ENCODE measurements at regions not wholly inside any gene's neighbourhood (a gene's known extent, or its start where the extent isn't known, plus 50 kb on each side); places are given as distances from the start of the nearest gene placed in this dataset.
"Not testable (repeated sequence)": the region's sequence is repeated elsewhere in the genome, so short reads cannot be mapped to it uniquely, and the experiment has no call there.

GRCh38 chr2:58447586-58447985 is 206.5 kb upstream of the FANCL start:
- no peak for DNase-seq (ENCODE audit: low read depth in 1 of 2, low spot score in 1 of 2)

DNA sequence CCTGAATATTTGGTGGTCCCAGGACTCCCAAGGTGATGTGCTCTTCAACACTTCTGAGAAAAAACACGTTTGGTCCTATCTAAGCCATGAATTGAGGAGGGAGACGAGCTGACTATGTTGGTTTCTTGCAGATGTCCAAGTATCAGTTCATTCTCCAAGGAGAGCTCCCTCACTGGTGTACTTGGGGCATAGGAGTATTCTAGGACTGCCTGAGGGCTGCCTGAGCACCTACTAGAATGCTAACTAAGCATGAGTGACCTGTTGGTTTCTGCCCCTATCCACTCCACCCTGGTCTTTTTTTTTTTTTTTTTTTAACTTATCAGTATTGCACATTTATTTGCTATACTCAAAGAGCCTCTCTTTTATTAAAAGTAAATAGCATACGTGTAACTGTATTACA is 200.5 kb upstream of the FANCL start:
- DNase-seq (ENCODE audit: low read depth in 1 of 2, low spot score in 1 of 2): no peak

DNA sequence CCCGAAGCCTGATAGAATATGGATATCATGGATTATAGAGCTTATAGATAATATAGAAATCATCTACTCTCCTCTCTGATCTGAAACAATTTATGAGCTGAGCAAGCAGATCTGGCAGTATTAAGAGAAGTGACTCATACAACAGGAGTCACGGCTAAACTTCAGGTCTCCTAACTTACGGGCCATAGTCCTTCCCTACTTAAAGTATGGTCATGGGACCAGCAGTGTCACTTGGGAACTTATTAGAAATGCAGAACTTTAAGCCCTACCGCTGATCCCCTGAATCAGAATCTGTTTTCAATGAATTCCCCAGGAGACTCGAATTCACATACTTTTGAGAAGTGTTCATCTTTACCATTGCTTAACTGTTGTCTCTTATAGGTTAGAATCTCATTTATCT is 195.7 kb upstream of the FANCL start:
- no peak for DNase-seq (ENCODE audit: low read depth in 1 of 2, low spot score in 1 of 2)

GRCh38 chr2:58435246-58435645 is 194.1 kb upstream of the FANCL start:
- no peak for DNase-seq (ENCODE audit: low read depth in 1 of 2, low spot score in 1 of 2)

DNA sequence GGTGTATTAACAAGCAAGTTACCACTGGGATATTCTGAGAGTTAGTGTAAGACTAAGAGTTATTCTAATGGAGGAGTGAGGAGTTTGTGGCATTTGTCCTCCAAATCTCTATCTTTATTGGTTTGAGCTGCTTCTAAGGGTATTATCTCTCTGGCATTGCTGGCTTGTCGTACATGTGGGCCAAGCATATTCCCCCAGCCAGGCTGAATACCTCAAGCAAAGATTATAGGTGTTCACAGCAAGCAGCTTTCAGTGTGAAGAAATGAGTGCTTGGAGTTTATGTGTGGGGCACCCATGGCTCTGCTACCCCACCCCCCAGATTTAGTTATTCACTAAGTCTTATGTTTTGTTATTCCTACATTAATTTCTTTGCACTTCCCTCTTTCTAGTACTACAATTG is 193.6 kb upstream of the FANCL start:
- DNase-seq (ENCODE audit: low read depth in 1 of 2, low spot score in 1 of 2): no peak

GRCh38 chr2:58432491-58433170 is 191.5 kb upstream of the FANCL start:
- no peak for DNase-seq (ENCODE audit: low read depth in 1 of 2, low spot score in 1 of 2)

DNA sequence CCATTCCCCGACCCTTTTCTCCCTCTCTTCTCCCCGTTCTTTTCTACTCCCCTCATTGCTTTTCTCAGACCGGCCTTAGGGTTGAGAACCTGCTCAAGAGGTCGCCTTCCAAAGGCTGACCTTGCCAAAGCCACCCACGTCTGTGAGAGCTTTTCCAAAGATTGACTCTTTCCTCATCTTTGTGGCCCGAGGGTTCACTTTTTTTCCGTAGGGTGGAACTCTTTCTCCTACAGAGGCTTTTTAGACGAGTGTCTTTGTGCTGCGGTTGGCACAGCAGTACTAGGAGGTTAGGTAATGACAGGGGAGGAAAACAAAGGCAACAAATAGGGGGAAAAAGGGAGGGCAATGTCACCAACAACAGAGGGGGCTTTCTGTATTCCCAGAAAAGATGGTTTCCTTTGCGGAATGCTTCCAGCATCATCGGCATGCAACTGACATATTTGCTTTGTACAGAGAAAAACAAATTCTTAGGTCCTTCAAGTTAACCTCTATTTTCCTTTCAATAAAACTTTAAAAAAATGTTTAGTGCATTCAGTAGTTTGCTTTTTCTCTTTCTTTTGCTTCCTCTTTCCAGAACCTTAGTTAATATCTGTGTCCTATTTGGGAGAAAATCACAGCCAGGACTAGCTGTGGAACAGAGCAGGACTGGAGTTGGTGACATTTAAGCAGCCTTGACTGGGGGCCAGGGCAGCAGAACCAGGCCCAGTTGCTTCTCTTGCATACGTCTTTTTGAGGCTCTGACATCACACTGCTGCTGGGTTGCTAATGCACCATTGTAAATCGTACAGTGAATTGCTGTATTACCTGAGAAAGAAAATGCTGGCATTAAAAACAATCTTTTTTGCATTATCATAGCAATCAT is 188.1 kb upstream of the FANCL start:
- no peak for DNase-seq (ENCODE audit: low read depth in 1 of 2, low spot score in 1 of 2)

GRCh38 chr2:58428096-58429013 is 187.2 kb upstream of the FANCL start:
- no peak for DNase-seq (ENCODE audit: low read depth in 1 of 2, low spot score in 1 of 2)

DNA sequence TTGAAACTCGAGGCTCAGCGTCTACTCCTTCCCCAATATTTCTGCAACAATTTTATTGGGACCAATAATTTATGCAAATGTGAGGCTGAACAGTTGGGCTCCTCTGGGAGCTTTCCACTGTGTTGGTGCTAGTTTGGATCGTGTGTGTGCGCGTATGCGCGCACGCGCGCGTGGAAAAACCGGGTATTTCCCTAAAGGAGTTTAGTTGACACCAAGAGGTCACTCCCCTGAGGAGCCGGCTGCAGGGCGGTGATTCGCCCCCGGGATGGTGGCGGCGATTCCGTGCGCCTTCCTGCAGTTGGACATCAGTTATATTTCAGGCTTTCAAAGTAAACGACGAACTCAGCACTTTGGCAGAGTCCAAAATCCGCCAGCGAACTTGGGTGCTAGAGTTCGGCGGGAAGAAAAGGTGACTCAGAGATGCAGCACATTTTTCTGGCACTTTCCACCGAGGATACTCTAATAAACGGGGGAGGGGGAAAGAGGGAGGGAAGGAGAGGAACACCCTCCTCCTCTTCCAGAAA is 186.5 kb upstream of the FANCL start:
- DNase-seq (ENCODE audit: low read depth in 1 of 2, low spot score in 1 of 2): no peak

GRCh38 chr2:58425368-58425767 is 184.2 kb upstream of the FANCL start:
- no peak for DNase-seq (ENCODE audit: low read depth in 1 of 2, low spot score in 1 of 2)

- DNase-seq (ENCODE audit: low read depth in 1 of 2, low spot score in 1 of 2): no peak
Measured at GRCh38 chr2:58419983-58420382, 178.9 kb upstream of the FANCL start.

- DNase-seq (ENCODE audit: low read depth in 1 of 2, low spot score in 1 of 2): no peak
Measured at GRCh38 chr2:58416696-58417095, 175.6 kb upstream of the FANCL start.

- no peak for DNase-seq (ENCODE audit: low read depth in 1 of 2, low spot score in 1 of 2)
Measured at GRCh38 chr2:58414506-58414905, 173.4 kb upstream of the FANCL start.

DNA sequence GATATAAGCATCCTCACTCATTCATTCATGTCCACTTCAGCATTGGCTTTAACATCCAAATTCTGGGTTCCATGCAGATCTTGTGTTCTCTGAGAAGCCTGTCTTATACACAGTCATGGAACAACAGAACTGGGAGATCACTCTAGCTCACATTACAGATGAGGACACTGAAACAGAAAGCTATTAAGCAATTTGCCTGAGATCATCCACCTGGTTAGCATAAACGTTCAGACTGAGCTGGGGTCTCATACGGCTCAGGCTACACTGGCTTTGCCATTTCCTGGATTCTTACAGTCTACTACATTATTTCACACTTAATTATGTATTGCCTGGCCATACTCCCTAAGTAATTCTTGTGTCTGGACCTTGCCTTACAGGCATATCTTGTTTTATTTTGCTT is 169.4 kb upstream of the FANCL start:
- no peak for DNase-seq (ENCODE audit: low read depth in 1 of 2, low spot score in 1 of 2)

DNA sequence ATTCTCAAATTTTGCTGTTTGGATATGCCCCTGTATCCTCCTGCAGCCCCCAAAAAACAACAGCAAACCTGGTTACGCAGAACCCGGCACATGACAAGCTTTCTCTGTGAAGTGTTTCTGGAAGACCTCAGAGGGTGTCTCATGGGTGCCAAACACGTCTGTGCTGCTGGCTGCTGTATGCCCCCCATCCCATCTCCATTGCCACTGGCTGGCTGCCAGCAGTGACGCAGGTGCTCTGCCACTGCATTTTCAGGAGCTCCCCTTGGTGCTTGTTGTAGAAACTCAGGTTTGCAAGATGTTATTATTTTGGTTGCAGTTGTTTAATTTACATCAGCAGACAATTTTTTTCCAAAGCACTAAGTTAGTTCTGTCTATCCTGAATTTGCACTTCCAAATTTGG is 166.4 kb upstream of the FANCL start:
- DNase-seq (ENCODE audit: low read depth in 1 of 2, low spot score in 1 of 2): no peak

GRCh38 chr2:58405341-58405740 is 164.2 kb upstream of the FANCL start:
- no peak for DNase-seq (ENCODE audit: low read depth in 1 of 2, low spot score in 1 of 2)

DNA sequence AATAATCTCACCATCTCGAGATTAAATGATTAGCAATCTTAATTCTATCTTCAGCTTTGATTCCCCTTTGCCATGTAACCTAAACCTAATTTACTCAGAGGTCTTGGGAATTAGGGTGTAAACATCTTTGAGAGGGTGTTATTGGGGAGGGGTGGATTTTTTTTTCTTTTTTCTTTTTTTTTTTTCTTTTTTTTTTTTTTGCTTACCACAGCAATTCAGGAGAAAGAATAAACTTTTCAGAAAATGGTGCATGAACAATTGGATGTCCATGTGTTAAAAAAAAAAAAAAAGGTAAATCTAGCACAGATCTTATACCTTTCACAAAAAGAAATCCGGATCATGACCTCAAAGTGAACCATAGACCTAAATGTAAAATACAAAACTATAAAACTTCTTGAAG is 160.8 kb upstream of the FANCL start:
- no peak for DNase-seq (ENCODE audit: low read depth in 1 of 2, low spot score in 1 of 2)

- no peak for DNase-seq (ENCODE audit: low read depth in 1 of 2, low spot score in 1 of 2)
Measured at GRCh38 chr2:58398406-58398805, 157.3 kb upstream of the FANCL start.

DNA sequence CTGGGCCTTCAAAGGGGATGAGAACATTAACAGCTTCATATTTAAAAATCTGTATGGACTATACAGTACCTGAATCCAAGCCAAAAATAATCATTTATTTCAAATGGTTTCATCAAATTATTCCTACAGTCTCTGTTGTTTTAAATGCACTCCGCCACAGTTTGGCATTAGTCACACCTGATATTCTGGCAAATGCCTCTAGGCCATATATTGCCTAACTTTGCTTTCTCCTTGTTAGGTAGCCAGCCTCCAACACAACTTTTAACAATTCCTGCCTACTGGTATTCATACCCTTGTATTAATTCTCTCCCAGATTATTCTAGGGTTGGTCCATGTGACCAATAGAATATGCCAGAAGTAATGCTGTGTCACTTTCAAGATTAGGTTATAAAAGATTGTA is 146.6 kb upstream of the FANCL start:
- DNase-seq (ENCODE audit: low read depth in 1 of 2, low spot score in 1 of 2): no peak

DNA sequence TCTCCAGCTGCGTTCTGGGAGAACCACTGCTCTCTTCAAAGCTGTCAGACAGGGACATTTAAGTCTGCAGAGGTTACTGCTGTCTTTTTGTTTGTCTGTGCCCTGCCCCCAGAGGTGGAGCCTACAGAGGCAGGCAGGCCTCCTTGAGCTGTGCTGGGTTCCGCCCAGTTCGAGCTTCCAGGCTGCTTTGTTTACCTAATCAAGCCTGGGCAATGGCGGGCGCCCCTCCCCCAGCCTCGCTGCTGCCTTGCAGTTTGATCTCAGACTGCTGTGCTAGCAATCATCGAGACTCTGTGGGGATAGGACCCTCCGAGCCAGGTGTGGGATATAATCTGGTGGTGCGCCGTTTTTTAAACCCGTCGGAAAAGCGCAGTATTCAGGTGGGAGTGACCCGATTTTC is 145.8 kb upstream of the FANCL start:
- DNase-seq (ENCODE audit: low read depth in 1 of 2, low spot score in 1 of 2): not testable (repeated sequence)

GRCh38 chr2:58378152-58378551 is 137.0 kb upstream of the FANCL start:
- DNase-seq (ENCODE audit: low read depth in 1 of 2, low spot score in 1 of 2): no peak

Data from stimulated activated CD4-positive, alpha-beta T cell treated with anti-CD3 and anti-CD28 coated beads, Interleukin-15, amount 100 ng/mL, for 1 hour (primary cell).